ENCODE measurements at regions not wholly inside any gene's neighbourhood (a gene's known extent, or its start where the extent isn't known, plus 50 kb on each side); places are given as distances from the start of the nearest gene placed in this dataset.

GRCh38 chr9:16303506-16303905 lies 567.0 kb downstream of the BNC2 start:
- no peak for DNase-seq (ENCODE audit: low read depth, low spot score)
- Histone ChIP-seq H3K4me3 (replicated peaks in 1 of 2; ENCODE audit: low read depth in 1 of 2, low read length in 2 of 2) (no peak overlapping the region), H3K36me3 (ENCODE audit: control insufficient read depth in 1 of 2, insufficient read depth in 2 of 2, low read length in 2 of 2) (no peaks in the 10 kb centered on the region), H3K9me2 (ENCODE audit: insufficient read depth) (no peaks in the 10 kb centered on the region), H3K9ac (ENCODE audit: low read length) (no peak overlapping the region), H3K4me1 (ENCODE audit: control insufficient read depth in 1 of 2, insufficient read depth in 2 of 2, low read length in 2 of 2) (no peaks in the 10 kb centered on the region), H3K27me3 (ENCODE audit: insufficient read depth, low read length) (peaks cover 15% of the 10 kb centered on the region), H3K4me2 (ENCODE audit: low read length) (no peak overlapping the region), H2AFZ (ENCODE audit: low read depth, low read length, poor library complexity, severe bottlenecking) (no peak overlapping the region), H3K79me2 (ENCODE audit: insufficient read depth, low read length) (no peaks in the 10 kb centered on the region), H3K9me3 (ENCODE audit: control insufficient read depth in 1 of 2, insufficient read depth in 1 of 2, low read depth in 1 of 2, low read length in 2 of 2) (no peaks in the 10 kb centered on the region), H3K27ac (ENCODE audit: low read depth, low read length) (no peak overlapping the region), H4K20me1 (ENCODE audit: insufficient read depth) (no peaks in the 10 kb centered on the region)
- RAD21 ChIA-PET (ENCODE audit: low non-redundant PET in 1 of 2, low total read pairs in 2 of 2, uncharacterized antibody in 2 of 2, unreplicated experiment in 2 of 2) = no interaction called here
- intact Hi-C loops (cut with micrococcal nuclease) = no loop called here
- ATAC-seq = no peak
- BruUV-seq (replicated peaks) = no TSS peak
- TF ChIP-seq SRF (IDR thresholded peaks at IDR 0.05; ENCODE audit: low read depth) (no peak), EZH2 (IDR thresholded peaks at IDR 0.05) (no peak)
- POLR2A ChIA-PET = no interaction called here
- CTCF ChIA-PET = no interaction called here

GRCh38 chr9:16304301-16304700 lies 566.2 kb downstream of the BNC2 start:
- ChIA-PET RAD21 (ENCODE audit: low non-redundant PET in 1 of 2, low total read pairs in 2 of 2, uncharacterized antibody in 2 of 2, unreplicated experiment in 2 of 2) (interaction anchor here in 1 of 2 experiments (0.7 kb wide), 1 partner anchor 129 kb away, joined by 3 read pairs; no protein-coding TSS in a partner anchor), POLR2A (no interaction called here), CTCF (no interaction called here)
- no peaks in the 10 kb centered on the region for H3K4me1 ChIP-seq (ENCODE audit: control insufficient read depth in 1 of 2, insufficient read depth in 2 of 2, low read length in 2 of 2)
- no peak overlapping the region for H2AFZ ChIP-seq (ENCODE audit: low read depth, low read length, poor library complexity, severe bottlenecking)
- TF ChIP-seq SRF (IDR thresholded peaks at IDR 0.05; ENCODE audit: low read depth) = no peak
- no peak for TF ChIP-seq EZH2phosphoT487 (IDR thresholded peaks at IDR 0.05; ENCODE audit: borderline replicate concordance)
- no peak for TF ChIP-seq FOSL1 (IDR thresholded peaks at IDR 0.05; ENCODE audit: low read depth)
- TF ChIP-seq SP1 (IDR thresholded peaks at IDR 0.05; ENCODE audit: low read depth) = no peak
- no peak for TF ChIP-seq MAX (IDR thresholded peaks at IDR 0.05)
- TF ChIP-seq YY1 (IDR thresholded peaks at IDR 0.05; ENCODE audit: extremely low read depth, insufficient replicate concordance, low read depth, low read length) = no peak
- no peak for TF ChIP-seq CBX3 (IDR thresholded peaks at IDR 0.05; ENCODE audit: low read depth)
- TF ChIP-seq, protein P1, sequence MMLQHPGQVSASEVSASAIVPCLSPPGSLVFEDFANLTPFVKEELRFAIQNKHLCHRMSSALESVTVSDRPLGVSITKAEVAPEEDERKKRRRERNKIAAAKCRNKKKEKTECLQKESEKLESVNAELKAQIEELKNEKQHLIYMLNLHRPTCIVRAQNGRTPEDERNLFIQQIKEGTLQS (IDR thresholded peaks at IDR 0.05) = no peak
- no peak for TF ChIP-seq ZNF274 (IDR thresholded peaks at IDR 0.05; ENCODE audit: low read depth, low read length)
- TF ChIP-seq ZBTB33 (IDR thresholded peaks at IDR 0.05; ENCODE audit: extremely low read depth, insufficient replicate concordance, low read length) = no peak
- no peak for TF ChIP-seq EGR1 (IDR thresholded peaks at IDR 0.05; ENCODE audit: low read depth)
- TF ChIP-seq EZH2 (IDR thresholded peaks at IDR 0.05) = no peak
- TF ChIP-seq REST (IDR thresholded peaks at IDR 0.05; ENCODE audit: low read depth) = no peak
- DNase-seq (ENCODE audit: low read depth, low spot score) (no peak), ATAC-seq (no peak)
- no TSS peak for BruUV-seq (replicated peaks)
- intact Hi-C loops (cut with micrococcal nuclease) = no loop called here
- H3K9ac ChIP-seq (ENCODE audit: low read length) = no peak overlapping the region
- H3K27ac ChIP-seq (ENCODE audit: low read depth, low read length) = no peak overlapping the region
- H3K4me3 ChIP-seq (replicated peaks in 1 of 2; ENCODE audit: low read depth in 1 of 2, low read length in 2 of 2) = no peak overlapping the region
- no peaks in the 10 kb centered on the region for H3K79me2 ChIP-seq (ENCODE audit: insufficient read depth, low read length)
- no peaks in the 10 kb centered on the region for H4K20me1 ChIP-seq (ENCODE audit: insufficient read depth)
- H3K4me2 ChIP-seq (ENCODE audit: low read length) = no peak overlapping the region
- H3K36me3 ChIP-seq (ENCODE audit: control insufficient read depth in 1 of 2, insufficient read depth in 2 of 2, low read length in 2 of 2) = no peaks in the 10 kb centered on the region
- H3K9me3 ChIP-seq (ENCODE audit: control insufficient read depth in 1 of 2, insufficient read depth in 1 of 2, low read depth in 1 of 2, low read length in 2 of 2) = no peaks in the 10 kb centered on the region
- peaks cover 18% of the 10 kb centered on the region for H3K27me3 ChIP-seq (ENCODE audit: insufficient read depth, low read length)
- H3K9me2 ChIP-seq (ENCODE audit: insufficient read depth) = no peaks in the 10 kb centered on the region
